Colonic mucosa (tissue), 4 donors: ENCODE measurements at regions not wholly inside any gene's neighbourhood (a gene's known extent, or its start where the extent isn't known, plus 50 kb on each side); places are given as distances from the start of the nearest gene placed in this dataset.

ENCODE experiments used
- DNase-seq: peaks from one replicate; pipeline ENCODE4 v3.0.0-alpha.2; 2020
- H3K27ac ChIP-seq: fragments of 200-600 bp; one replicate; pipeline ENCODE4 v1.8.0; 2021
- H3K27me3 ChIP-seq: fragments of 200-600 bp; one replicate; pipeline ENCODE4 v1.8.0; 2021
- H3K36me3 ChIP-seq: fragments of 200-600 bp; one replicate; pipeline ENCODE4 v1.8.0; 2021
- H3K4me1 ChIP-seq: fragments of 200-600 bp; one replicate; pipeline ENCODE4 v1.8.0; 2021; ENCODE audit warnings: mild to moderate bottlenecking
- H3K4me3 ChIP-seq: fragments of 200-600 bp; one replicate; pipeline ENCODE4 v1.8.0; 2021
- H3K9ac ChIP-seq, 2 donors: one replicate each; pipeline ENCODE4 v1.7.0; 2013; ENCODE audit warnings: control low read depth in 2 of 2, low read depth in 2 of 2, low read length in 2 of 2
- H3K9me3 ChIP-seq: fragments of 200-600 bp; one replicate; pipeline ENCODE4 v1.8.0; 2021
- intact Hi-C: fragments of 100-400 bp; cut with DNase I; formaldehyde crosslinking; loops from one replicate; pipeline ENCODE4 v1.14.1; 2022
- TF ChIP-seq, protein P1 (sequence below): fragments of 200-600 bp; IDR thresholded peaks from one replicate; pipeline ENCODE4 v1.8.0; 2022; ENCODE audit warnings: antibody characterized with exemption, mild to moderate bottlenecking
- donor health status: healthy.
- donor health status: DM: no; HTN: no; CAD: no.
- donor health status: DM: no; HTN: no; CAD: no.

DNA sequence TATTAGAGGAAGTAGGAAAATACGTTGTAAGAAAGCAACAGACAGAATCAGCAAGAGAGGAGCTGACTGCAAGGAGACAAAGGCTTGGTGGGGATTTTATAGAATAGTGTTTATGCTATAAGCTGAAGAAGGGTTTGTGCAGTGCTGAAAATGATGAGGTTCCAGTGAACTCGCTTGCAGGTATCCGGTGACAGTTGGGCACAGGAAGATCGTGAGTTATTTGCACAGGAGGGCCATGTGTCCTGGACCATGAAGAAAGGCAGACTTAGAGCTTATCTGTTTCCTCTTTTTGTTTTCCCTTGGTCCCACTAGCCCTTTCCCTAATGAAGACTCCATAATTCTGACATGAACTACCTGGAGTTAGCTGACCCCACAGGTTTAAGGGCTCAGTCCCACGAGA is 61.4 kb downstream of the NXNL2 start:
- intact Hi-C loops = no loop called here

GRCh38 chr9:88604836-88605511 is 70.0 kb downstream of the NXNL2 start:
- Histone ChIP-seq H3K27me3 (no peaks in the 10 kb centered on the region), H3K36me3 (no peaks in the 10 kb centered on the region), H3K4me1 (no peaks in the 10 kb centered on the region), H3K9ac (no peak overlapping the region), H3K27ac (no peak overlapping the region), H3K9me3 (no peaks in the 10 kb centered on the region), H3K4me3 (no peak overlapping the region)
- TF ChIP-seq, protein P1, sequence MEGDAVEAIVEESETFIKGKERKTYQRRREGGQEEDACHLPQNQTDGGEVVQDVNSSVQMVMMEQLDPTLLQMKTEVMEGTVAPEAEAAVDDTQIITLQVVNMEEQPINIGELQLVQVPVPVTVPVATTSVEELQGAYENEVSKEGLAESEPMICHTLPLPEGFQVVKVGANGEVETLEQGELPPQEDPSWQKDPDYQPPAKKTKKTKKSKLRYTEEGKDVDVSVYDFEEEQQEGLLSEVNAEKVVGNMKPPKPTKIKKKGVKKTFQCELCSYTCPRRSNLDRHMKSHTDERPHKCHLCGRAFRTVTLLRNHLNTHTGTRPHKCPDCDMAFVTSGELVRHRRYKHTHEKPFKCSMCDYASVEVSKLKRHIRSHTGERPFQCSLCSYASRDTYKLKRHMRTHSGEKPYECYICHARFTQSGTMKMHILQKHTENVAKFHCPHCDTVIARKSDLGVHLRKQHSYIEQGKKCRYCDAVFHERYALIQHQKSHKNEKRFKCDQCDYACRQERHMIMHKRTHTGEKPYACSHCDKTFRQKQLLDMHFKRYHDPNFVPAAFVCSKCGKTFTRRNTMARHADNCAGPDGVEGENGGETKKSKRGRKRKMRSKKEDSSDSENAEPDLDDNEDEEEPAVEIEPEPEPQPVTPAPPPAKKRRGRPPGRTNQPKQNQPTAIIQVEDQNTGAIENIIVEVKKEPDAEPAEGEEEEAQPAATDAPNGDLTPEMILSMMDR = no peak
- intact Hi-C loops = no loop called here
- DNase-seq = no peak

More for the DNA sequence above, 61.4 kb downstream of the NXNL2 start:
- DNase-seq = no peak
- TF ChIP-seq, protein P1 = no peak
- Histone ChIP-seq H3K27me3 (no peaks in the 10 kb centered on the region), H3K27ac (no peak overlapping the region), H3K36me3 (no peaks in the 10 kb centered on the region), H3K4me1 (no peaks in the 10 kb centered on the region), H3K4me3 (no peak overlapping the region), H3K9ac (no peak overlapping the region), H3K9me3 (no peaks in the 10 kb centered on the region)

DNA sequence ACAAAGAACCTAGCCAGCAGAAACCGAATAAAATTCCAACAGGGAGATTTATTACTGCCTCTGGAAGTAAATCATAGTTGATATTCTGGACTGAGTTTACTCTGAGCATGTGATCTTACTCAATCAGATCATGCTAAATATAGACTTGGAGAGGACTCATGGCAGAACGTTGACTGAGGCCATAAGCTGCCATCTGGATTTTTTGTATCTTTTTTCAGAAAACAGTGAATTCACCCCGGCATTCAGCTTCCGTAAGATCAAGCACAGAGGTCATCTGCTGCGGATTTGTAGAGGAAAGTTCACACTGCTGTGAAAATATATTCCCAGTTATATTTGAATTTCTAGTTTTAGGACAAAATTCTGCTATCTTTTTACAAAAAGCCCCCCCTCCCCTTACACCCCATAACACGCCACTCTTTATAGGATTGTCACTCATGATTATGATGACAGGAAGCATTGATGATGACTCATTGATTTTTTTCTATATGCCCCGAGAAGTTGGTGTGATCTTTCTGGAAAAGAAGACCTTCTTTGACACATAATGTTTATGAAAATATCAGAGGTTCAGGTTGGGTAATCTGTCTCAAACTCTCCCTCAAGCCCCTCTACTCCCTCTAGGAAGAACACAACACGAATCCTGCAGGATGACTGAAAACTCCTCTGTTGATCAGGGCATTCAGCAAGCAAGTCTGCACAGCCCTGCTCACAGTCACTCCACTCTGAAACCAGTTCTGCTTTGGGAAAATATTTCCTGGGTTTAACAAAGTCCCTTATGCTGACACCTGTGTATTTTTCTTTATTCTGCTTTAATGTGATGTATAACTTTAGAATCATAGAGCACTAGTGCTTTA is 70.8 kb downstream of the NXNL2 start:
- Histone ChIP-seq H3K4me3 (no peak overlapping the region), H3K9me3 (no peaks in the 10 kb centered on the region), H3K36me3 (no peaks in the 10 kb centered on the region), H3K4me1 (no peaks in the 10 kb centered on the region), H3K27ac (no peak overlapping the region), H3K27me3 (no peaks in the 10 kb centered on the region), H3K9ac (no peak overlapping the region)
- intact Hi-C loops = no loop called here
- TF ChIP-seq, protein P1 = no peak
- DNase-seq = no peak

DNA sequence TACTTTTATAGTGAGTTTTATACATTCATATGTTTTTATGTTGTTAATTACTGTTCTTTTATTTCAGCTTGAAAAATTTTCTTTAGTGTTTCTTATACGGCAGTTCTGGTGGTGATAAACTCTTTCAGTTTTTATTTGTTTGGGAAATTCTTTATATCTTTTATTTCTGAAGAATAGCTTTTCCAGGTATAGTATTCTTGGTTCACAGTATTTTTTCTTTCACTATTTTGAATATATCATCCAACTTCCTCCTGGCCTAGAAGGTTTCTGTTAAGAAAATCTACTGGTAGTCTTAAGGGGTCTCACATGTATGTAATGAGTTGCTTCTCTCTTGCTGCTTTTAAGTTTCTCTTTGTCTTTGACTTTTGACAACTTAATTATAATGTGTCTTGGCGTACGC is 79.4 kb downstream of the NXNL2 start:
- H3K27me3 ChIP-seq = no peaks in the 10 kb centered on the region
- no peak overlapping the region for H3K4me3 ChIP-seq
- no peak for DNase-seq
- no peaks in the 10 kb centered on the region for H3K4me1 ChIP-seq
- no peaks in the 10 kb centered on the region for H3K36me3 ChIP-seq
- TF ChIP-seq, protein P1 = no peak
- H3K9me3 ChIP-seq = no peaks in the 10 kb centered on the region
- H3K27ac ChIP-seq = no peak overlapping the region
- intact Hi-C loops = no loop called here
- H3K9ac ChIP-seq = no peak overlapping the region

DNA sequence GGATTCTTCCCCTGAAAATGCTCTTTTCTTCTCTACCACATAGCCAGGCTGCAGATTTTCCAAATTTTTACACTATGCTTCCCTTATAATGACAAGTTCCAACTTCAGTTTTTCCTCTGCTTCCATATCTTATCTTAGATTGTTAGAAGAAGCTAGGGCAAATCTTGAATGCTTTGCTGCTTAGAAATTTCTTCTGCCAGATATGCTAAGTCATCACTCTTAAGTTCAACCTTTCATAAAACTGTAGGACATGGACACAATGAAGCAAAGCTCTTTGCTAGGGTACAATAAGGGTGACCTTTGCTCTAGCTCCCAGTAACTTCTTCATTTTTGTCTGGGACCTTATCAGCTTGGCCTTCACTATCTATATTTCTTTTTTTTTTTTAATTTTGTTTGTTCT is 88.7 kb downstream of the NXNL2 start:
- no peaks in the 10 kb centered on the region for H3K4me1 ChIP-seq
- H3K27me3 ChIP-seq = no peaks in the 10 kb centered on the region
- no peak overlapping the region for H3K9ac ChIP-seq
- DNase-seq = no peak
- no peak overlapping the region for H3K4me3 ChIP-seq
- intact Hi-C loops = no loop called here
- H3K36me3 ChIP-seq = no peaks in the 10 kb centered on the region
- no peak overlapping the region for H3K27ac ChIP-seq
- H3K9me3 ChIP-seq = no peaks in the 10 kb centered on the region
- TF ChIP-seq, protein P1 = no peak
